ENCODE measurements at regions not wholly inside any gene's neighbourhood (a gene's known extent, or its start where the extent isn't known, plus 50 kb on each side); places are given as distances from the start of the nearest gene placed in this dataset.
"Not testable (repeated sequence)": the region's sequence is repeated elsewhere in the genome, so short reads cannot be mapped to it uniquely, and the experiment has no call there.

DNA sequence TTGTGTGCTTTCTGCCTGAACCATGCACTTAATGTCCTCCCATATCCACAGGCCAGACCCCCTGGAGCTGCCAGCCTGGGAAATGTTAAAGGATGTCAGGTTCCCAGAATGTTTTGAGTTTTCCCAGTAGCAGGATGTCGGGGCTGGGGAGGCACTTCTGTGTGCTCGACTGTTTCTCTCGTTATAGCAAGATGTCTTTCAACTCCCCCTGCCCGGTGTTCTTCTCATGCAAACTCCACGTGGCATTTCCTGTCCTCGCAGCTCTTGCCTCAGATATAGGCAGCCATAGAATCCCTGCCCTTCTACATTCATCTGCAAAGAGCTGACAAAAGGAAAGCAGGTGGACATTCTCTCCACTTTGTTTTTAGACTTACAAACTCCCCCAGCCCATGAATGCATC, 457.2 kb upstream of the CDH11 start:
- no peak overlapping the region for H3K4me3 ChIP-seq (ENCODE audit: low read length)
- 31% methylated on average over 3 of the region's 6 CpGs for WGBS (ENCODE audit: insufficient coverage, low lambda C conversion rate)
- H3K9me3 ChIP-seq (ENCODE audit: control insufficient read depth, low read depth, low read length) = no peaks in the 10 kb centered on the region
- no peaks in the 10 kb centered on the region for H3K36me3 ChIP-seq (ENCODE audit: control insufficient read depth, insufficient read depth, low read length)
- no peak for DNase-seq
- no peaks in the 10 kb centered on the region for H3K27me3 ChIP-seq (ENCODE audit: control insufficient read depth, insufficient read depth, low read length)
- no peak overlapping the region for H3K27ac ChIP-seq (ENCODE audit: low read length)
- H3K4me1 ChIP-seq (ENCODE audit: control insufficient read depth, insufficient read depth, low read length) = no peaks in the 10 kb centered on the region

DNA sequence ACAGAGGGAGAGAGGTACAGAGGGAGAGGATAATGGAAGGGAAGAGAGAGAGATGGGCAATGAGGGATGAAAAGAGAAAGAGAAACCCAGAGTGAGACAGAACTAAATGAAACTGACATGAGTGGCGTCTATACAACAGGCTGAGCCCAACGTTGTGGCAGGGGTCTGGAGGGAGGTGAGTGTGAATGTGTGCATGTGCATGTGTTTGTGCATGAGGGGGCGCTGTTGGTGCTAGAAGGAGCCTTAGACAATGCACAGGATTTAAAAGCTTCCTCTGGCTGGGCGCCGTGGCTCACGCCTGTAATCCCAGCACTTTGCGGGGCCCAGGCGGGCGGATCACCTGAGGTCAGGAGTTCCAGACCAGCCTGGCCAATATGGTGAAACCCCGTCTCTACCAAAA, 454.8 kb upstream of the CDH11 start:
- no peaks in the 10 kb centered on the region for H3K4me1 ChIP-seq (ENCODE audit: control insufficient read depth, insufficient read depth, low read length)
- WGBS (ENCODE audit: insufficient coverage, low lambda C conversion rate) = no CpG with 5 or more reads among the region's 10 CpGs

DNA sequence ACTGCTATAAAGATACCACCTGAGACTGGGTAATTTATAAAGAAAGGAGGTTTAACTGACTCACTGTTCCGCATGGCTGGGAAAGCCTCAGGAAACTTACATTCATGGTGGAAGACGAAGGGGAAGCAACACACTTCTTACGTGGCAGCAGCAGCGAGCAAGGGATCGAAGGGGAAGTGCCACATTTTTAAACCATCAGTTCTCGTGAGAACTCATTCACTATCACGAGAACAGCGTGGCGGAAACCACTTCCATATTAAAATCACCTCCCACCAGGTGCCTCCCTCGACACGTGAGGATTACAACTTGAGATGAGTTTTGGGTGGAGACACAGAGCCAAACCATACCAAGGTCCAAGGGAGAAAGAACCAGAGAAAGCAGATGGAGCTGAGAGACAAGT, 454.3 kb upstream of the CDH11 start:
- WGBS (ENCODE audit: insufficient coverage, low lambda C conversion rate) = 100% methylated on average over 1 of the region's 11 CpGs
- H3K4me3 ChIP-seq (ENCODE audit: low read length) = no peak overlapping the region
- no peaks in the 10 kb centered on the region for H3K4me1 ChIP-seq (ENCODE audit: control insufficient read depth, insufficient read depth, low read length)
- H3K36me3 ChIP-seq (ENCODE audit: control insufficient read depth, insufficient read depth, low read length) = no peaks in the 10 kb centered on the region
- no peaks in the 10 kb centered on the region for H3K9me3 ChIP-seq (ENCODE audit: control insufficient read depth, low read depth, low read length)
- H3K27me3 ChIP-seq (ENCODE audit: control insufficient read depth, insufficient read depth, low read length) = no peaks in the 10 kb centered on the region
- no peak for DNase-seq
- H3K27ac ChIP-seq (ENCODE audit: low read length) = no peak overlapping the region

More for the DNA sequence above, 454.8 kb upstream of the CDH11 start:
- no peak for DNase-seq
- Histone ChIP-seq H3K9me3 (ENCODE audit: control insufficient read depth, low read depth, low read length) (no peaks in the 10 kb centered on the region), H3K4me3 (ENCODE audit: low read length) (no peak overlapping the region), H3K27ac (ENCODE audit: low read length) (no peak overlapping the region), H3K36me3 (ENCODE audit: control insufficient read depth, insufficient read depth, low read length) (no peaks in the 10 kb centered on the region), H3K27me3 (ENCODE audit: control insufficient read depth, insufficient read depth, low read length) (no peaks in the 10 kb centered on the region)

DNA sequence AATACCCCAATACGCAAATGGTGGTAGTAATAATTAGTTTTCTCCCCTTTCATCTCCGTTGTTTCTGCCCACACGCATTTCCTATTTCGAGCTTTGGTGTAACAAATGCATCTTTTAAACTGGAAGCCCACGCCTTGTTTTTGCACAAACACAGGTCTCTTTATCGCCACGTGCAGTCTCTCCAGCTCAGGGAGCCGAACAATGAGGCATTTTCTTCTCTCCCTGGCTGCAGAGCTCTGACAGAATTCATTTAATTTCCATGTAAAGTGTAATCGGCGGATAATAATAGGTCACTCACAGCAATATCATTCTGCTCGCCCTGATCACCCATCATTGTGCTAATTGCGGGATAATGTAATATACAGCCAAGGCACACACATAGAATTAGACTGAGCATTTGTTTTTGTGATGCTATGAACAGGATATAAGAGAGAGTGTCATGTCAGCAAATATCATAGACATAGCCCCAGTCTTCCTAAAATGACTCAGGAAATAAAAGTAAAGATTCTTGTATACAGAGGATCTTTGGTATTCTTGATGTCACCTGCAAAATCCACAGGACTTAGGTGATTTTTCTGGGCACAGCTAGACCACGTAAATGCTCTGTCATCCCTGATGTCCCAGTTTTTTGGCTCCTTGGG, 452.6 kb upstream of the CDH11 start:
- Histone ChIP-seq H3K36me3 (ENCODE audit: control insufficient read depth, insufficient read depth, low read length) (no peaks in the 10 kb centered on the region), H3K27ac (ENCODE audit: low read length) (no peak overlapping the region), H3K9me3 (ENCODE audit: control insufficient read depth, low read depth, low read length) (no peaks in the 10 kb centered on the region), H3K4me3 (ENCODE audit: low read length) (no peak overlapping the region), H3K27me3 (ENCODE audit: control insufficient read depth, insufficient read depth, low read length) (no peaks in the 10 kb centered on the region), H3K4me1 (ENCODE audit: control insufficient read depth, insufficient read depth, low read length) (no peaks in the 10 kb centered on the region)
- WGBS (ENCODE audit: insufficient coverage, low lambda C conversion rate) = 100% methylated on average over 2 of the region's 13 CpGs
- DNase-seq = no peak

DNA sequence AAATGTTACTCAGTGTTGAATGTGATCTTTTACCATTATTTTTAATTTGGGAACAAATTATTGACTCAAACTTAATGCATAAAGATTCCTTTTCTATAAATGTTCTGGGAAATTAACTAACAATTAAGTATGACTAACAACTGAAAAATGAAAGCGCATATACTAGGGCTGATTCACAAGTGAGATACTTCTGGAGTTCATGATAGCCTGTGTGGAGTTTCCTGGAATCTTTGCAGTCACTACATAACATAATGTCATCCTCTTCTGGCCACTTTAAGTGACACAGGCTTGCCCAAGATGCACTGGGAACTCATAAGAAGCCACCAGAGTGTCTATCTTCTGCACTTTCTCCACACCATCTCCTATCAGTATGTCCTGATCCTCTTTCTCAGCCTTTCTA, 450.3 kb upstream of the CDH11 start:
- no peaks in the 10 kb centered on the region for H3K4me1 ChIP-seq (ENCODE audit: control insufficient read depth, insufficient read depth, low read length)
- no peak for DNase-seq
- H3K36me3 ChIP-seq (ENCODE audit: control insufficient read depth, insufficient read depth, low read length) = no peaks in the 10 kb centered on the region
- H3K9me3 ChIP-seq (ENCODE audit: control insufficient read depth, low read depth, low read length) = no peaks in the 10 kb centered on the region
- H3K27me3 ChIP-seq (ENCODE audit: control insufficient read depth, insufficient read depth, low read length) = no peaks in the 10 kb centered on the region
- H3K27ac ChIP-seq (ENCODE audit: low read length) = no peak overlapping the region
- no CpG with 5 or more reads among the region's 1 CpG for WGBS (ENCODE audit: insufficient coverage, low lambda C conversion rate)
- H3K4me3 ChIP-seq (ENCODE audit: low read length) = no peak overlapping the region

DNA sequence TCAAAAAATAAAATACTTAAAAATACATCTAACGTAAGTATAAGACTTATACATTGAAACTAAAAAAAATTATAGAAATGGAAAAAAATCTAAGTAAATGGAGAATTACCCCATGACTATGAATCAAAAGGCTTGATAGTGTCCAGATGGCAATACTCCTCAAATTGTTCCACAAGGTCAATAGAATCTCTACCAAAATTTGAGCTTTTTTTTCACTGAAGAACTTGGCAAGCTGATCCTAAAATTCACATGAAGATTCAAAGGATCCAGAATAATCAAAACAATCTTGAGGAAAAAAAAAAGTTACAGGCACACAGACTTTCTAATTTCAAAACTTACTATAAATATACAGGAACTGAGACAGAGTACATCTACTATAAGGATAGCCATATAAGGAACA, 448.4 kb upstream of the CDH11 start:
- Histone ChIP-seq H3K27ac (ENCODE audit: low read length) (no peak overlapping the region), H3K9me3 (ENCODE audit: control insufficient read depth, low read depth, low read length) (no peaks in the 10 kb centered on the region)
- WGBS (ENCODE audit: insufficient coverage, low lambda C conversion rate) = 100% methylated on average over 1 of the region's 1 CpG

DNA sequence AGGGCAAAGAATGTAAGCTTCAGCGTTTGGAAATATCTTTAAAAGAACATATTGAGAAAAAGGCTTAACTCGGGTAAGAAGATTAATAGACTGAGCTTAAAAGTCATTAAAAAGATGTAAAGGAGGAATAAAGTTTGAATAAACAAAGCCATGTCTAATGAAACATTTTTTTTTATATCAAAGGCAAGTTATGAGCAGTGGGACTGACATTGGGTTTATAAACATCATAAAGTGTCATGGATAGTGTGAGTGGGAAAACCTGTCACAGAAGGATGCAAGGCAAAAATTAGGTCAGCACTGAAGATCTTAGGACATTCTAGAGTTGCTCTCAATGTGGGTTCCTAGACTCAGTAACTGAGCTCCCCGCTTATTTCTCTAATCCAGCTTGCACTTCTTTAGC, 438.0 kb upstream of the CDH11 start:
- Histone ChIP-seq H3K9me3 (ENCODE audit: control insufficient read depth, low read depth, low read length) (no peaks in the 10 kb centered on the region), H3K27me3 (ENCODE audit: control insufficient read depth, insufficient read depth, low read length) (no peaks in the 10 kb centered on the region), H3K4me3 (ENCODE audit: low read length) (no peak overlapping the region), H3K4me1 (ENCODE audit: control insufficient read depth, insufficient read depth, low read length) (no peaks in the 10 kb centered on the region), H3K27ac (ENCODE audit: low read length) (no peak overlapping the region), H3K36me3 (ENCODE audit: control insufficient read depth, insufficient read depth, low read length) (no peaks in the 10 kb centered on the region)
- DNase-seq = no peak
- 94% methylated on average over 2 of the region's 3 CpGs for WGBS (ENCODE audit: insufficient coverage, low lambda C conversion rate)

More for the DNA sequence above, 448.4 kb upstream of the CDH11 start:
- DNase-seq = no peak
- H3K36me3 ChIP-seq (ENCODE audit: control insufficient read depth, insufficient read depth, low read length) = no peaks in the 10 kb centered on the region
- no peak overlapping the region for H3K4me3 ChIP-seq (ENCODE audit: low read length)
- H3K27me3 ChIP-seq (ENCODE audit: control insufficient read depth, insufficient read depth, low read length) = no peaks in the 10 kb centered on the region
- H3K4me1 ChIP-seq (ENCODE audit: control insufficient read depth, insufficient read depth, low read length) = no peaks in the 10 kb centered on the region

DNA sequence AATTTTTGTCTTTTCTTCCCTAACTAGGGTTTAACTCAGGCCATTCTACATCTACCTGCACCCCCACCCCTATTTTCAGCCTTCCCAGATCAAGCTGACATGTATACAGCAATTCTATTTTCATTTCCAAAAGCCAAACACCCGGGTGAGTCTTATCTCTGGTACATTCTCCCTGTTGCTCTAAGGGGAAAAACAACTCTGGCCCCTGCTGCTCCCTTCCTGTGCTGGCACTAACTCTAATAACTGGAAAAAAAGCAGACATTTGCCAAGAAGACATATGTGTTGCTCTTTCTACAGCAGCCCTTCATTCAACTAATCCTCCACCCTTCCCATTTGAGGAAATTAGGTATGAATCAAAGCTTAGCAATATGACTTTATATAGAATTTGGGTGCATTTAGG, 427.8 kb upstream of the CDH11 start:
- H3K36me3 ChIP-seq (ENCODE audit: control insufficient read depth, insufficient read depth, low read length); H3K4me3 ChIP-seq (ENCODE audit: low read length); H3K27ac ChIP-seq (ENCODE audit: low read length); DNase-seq; H3K27me3 ChIP-seq (ENCODE audit: control insufficient read depth, insufficient read depth, low read length); H3K9me3 ChIP-seq (ENCODE audit: control insufficient read depth, low read depth, low read length); H3K4me1 ChIP-seq (ENCODE audit: control insufficient read depth, insufficient read depth, low read length): not testable (repeated sequence)
- WGBS (ENCODE audit: insufficient coverage, low lambda C conversion rate) = no CpG with 5 or more reads among the region's 1 CpG

DNA sequence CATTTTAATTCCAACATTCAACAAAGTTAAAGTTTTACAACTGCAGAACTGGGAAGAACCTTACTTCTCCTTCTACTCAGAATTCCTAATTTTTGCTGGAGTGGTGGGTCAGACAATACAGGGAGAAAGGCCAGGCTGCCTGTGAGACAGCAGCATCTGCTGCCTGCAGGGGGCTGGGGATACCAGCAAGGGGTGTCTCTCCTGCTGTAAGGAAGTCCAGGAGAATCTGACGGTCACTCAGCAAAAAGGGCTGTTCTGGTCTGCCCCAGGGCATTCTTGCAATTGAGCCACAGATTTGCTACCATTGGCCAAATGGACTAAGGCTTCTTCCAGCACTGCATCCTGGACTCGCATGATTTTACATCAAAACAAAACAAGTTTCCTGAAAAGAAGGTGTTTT, 426.6 kb upstream of the CDH11 start:
- H3K27ac ChIP-seq (ENCODE audit: low read length) = no peak overlapping the region
- H3K4me3 ChIP-seq (ENCODE audit: low read length) = no peak overlapping the region
- H3K27me3 ChIP-seq (ENCODE audit: control insufficient read depth, insufficient read depth, low read length) = no peaks in the 10 kb centered on the region
- no peak for DNase-seq
- H3K36me3 ChIP-seq (ENCODE audit: control insufficient read depth, insufficient read depth, low read length) = no peaks in the 10 kb centered on the region
- no peaks in the 10 kb centered on the region for H3K4me1 ChIP-seq (ENCODE audit: control insufficient read depth, insufficient read depth, low read length)
- no CpG with 5 or more reads among the region's 2 CpGs for WGBS (ENCODE audit: insufficient coverage, low lambda C conversion rate)
- H3K9me3 ChIP-seq (ENCODE audit: control insufficient read depth, low read depth, low read length) = no peaks in the 10 kb centered on the region

DNA sequence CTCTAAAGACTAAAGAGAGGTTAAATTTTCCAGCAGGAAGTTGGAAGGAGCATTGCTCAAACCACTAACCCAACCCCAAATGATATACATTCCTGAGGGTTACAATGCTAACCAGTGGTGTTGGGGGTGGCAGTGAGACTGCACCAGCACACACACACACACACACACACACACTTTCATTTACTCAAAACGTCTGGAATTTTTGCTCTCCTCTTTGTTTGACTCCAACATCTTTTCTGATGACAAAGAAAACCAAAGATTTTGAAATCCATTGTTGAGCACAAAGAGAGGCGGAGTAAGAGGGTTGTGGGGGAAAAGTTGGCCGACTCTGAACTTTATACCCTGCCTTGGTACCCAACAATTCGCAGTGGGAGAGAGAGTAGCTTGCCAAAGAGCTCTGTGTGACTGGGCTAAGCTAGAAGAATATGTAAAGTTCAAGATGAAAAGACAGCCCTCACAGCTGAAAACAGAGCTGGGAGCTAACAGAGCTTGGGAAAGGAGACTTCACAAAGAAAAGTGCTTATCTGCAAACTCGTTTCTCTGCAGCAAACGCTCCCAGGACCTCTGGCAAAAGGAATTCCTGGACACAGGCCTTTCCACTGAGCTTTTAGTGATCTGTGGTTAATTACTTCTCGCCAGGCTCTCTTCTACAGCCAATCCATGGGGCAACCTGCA, 426.0 kb upstream of the CDH11 start:
- Histone ChIP-seq H3K36me3 (ENCODE audit: control insufficient read depth, insufficient read depth, low read length) (no peaks in the 10 kb centered on the region), H3K4me3 (ENCODE audit: low read length) (no peak overlapping the region), H3K27me3 (ENCODE audit: control insufficient read depth, insufficient read depth, low read length) (no peaks in the 10 kb centered on the region), H3K27ac (ENCODE audit: low read length) (no peak overlapping the region), H3K9me3 (ENCODE audit: control insufficient read depth, low read depth, low read length) (no peaks in the 10 kb centered on the region), H3K4me1 (ENCODE audit: control insufficient read depth, insufficient read depth, low read length) (no peaks in the 10 kb centered on the region)
- no peak for DNase-seq
- no CpG with 5 or more reads among the region's 7 CpGs for WGBS (ENCODE audit: insufficient coverage, low lambda C conversion rate)

DNA sequence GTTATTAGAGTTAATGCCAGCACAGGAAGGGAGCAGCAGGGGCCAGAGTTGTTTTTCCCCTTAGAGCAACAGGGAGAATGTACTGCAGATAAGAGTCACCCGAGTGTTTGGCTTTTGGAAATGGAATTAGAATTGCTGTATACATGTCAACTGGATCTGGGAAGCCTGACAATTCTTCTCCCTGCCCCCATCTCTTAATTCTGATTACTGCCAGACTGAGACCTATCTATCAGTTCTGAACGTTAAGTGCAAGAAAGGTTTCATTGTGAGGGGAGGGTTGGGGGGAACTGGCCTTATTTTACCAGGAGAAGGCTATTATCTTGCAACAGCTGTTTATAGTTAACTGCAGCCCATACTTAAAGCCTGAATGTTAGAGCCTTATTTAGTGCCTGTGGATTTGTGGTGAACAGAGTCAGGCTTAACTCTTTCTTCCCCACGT, 424.5 kb upstream of the CDH11 start:
- Histone ChIP-seq H3K36me3 (ENCODE audit: control insufficient read depth, insufficient read depth, low read length) (no peaks in the 10 kb centered on the region), H3K4me3 (ENCODE audit: low read length) (no peak overlapping the region), H3K27ac (ENCODE audit: low read length) (no peak overlapping the region), H3K27me3 (ENCODE audit: control insufficient read depth, insufficient read depth, low read length) (no peaks in the 10 kb centered on the region), H3K4me1 (ENCODE audit: control insufficient read depth, insufficient read depth, low read length) (no peaks in the 10 kb centered on the region), H3K9me3 (ENCODE audit: control insufficient read depth, low read depth, low read length) (no peaks in the 10 kb centered on the region)
- peak in 1 of 2 donors; percentile 12 for DNase-seq
- WGBS (ENCODE audit: insufficient coverage, low lambda C conversion rate) = no CpG with 5 or more reads among the region's 3 CpGs

Data from large intestine (tissue), 3 donors.